ENCODE measurements at regions not wholly inside any gene's neighbourhood (a gene's known extent, or its start where the extent isn't known, plus 50 kb on each side); places are given as distances from the start of the nearest gene placed in this dataset.

DNA sequence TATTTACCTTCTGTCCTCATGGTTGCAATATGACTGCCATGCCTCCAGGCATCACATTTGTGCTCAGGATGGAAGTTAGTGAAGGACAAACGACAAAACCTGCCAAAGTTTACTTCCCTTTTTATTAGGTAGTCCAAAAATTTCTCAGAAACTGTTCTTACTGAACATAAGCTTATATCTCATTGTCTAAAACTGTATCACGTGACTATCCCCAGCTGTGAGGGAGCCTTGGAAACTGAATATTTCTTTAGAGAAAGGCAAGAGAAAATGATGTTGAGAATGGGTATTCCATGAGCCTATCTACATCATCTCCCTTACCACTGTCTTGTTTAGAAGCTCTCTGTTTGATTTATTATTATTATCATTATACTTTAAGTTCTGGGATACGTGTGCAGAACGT lies 169.1 kb upstream of the ADRA1D start:
- TF ChIP-seq, protein P1, sequence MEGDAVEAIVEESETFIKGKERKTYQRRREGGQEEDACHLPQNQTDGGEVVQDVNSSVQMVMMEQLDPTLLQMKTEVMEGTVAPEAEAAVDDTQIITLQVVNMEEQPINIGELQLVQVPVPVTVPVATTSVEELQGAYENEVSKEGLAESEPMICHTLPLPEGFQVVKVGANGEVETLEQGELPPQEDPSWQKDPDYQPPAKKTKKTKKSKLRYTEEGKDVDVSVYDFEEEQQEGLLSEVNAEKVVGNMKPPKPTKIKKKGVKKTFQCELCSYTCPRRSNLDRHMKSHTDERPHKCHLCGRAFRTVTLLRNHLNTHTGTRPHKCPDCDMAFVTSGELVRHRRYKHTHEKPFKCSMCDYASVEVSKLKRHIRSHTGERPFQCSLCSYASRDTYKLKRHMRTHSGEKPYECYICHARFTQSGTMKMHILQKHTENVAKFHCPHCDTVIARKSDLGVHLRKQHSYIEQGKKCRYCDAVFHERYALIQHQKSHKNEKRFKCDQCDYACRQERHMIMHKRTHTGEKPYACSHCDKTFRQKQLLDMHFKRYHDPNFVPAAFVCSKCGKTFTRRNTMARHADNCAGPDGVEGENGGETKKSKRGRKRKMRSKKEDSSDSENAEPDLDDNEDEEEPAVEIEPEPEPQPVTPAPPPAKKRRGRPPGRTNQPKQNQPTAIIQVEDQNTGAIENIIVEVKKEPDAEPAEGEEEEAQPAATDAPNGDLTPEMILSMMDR (conservative IDR thresholded peaks at IDR 0.05) = no peak
- Histone ChIP-seq H2BK5ac (ENCODE audit: insufficient read length, low read length) (no peak overlapping the region), H3K4me2 (ENCODE audit: insufficient read depth, insufficient read length, low read length) (no peak overlapping the region), H3T11ph (ENCODE audit: low read length) (no peak overlapping the region), H2BK12ac (ENCODE audit: insufficient read length, low read depth, low read length) (no peak overlapping the region), H4K5ac (ENCODE audit: insufficient read length, low read depth, low read length) (no peak overlapping the region), H2BK15ac (ENCODE audit: low read depth, low read length) (no peak overlapping the region), H3K9me3 (ENCODE audit: control insufficient read depth, low read depth, low read length) (no peaks in the 10 kb centered on the region), H3K23me2 (ENCODE audit: insufficient read length, low read depth, low read length, poor library complexity, severe bottlenecking) (no peaks in the 10 kb centered on the region), H3K9ac (ENCODE audit: extremely low read depth, insufficient read length, low read length) (no peak overlapping the region), H4K8ac (replicated peaks; ENCODE audit: insufficient read length, low read depth, low read length) (no peak overlapping the region), H3K4ac (ENCODE audit: low read depth, low read length) (no peak overlapping the region), H3K79me2 (ENCODE audit: insufficient read depth, low read length) (no peaks in the 10 kb centered on the region), H3K56ac (ENCODE audit: insufficient read length, low read depth, low read length) (no peak overlapping the region), H2BK120ac (ENCODE audit: low read depth, low read length, poor library complexity, severe bottlenecking) (no peak overlapping the region), H4K91ac (ENCODE audit: insufficient read length, low read depth, low read length) (no peak overlapping the region), H3K4me1 (ENCODE audit: insufficient read depth, low read length) (no peaks in the 10 kb centered on the region), H4K20me1 (ENCODE audit: control insufficient read depth, insufficient read depth, insufficient read length) (no peaks in the 10 kb centered on the region), H3K14ac (ENCODE audit: insufficient read depth, low read length) (no peak overlapping the region), H3K18ac (ENCODE audit: insufficient read length, low read depth, low read length) (no peak overlapping the region), H2BK20ac (ENCODE audit: low read depth, low read length, poor library complexity, severe bottlenecking) (no peak overlapping the region), H2AK5ac (ENCODE audit: insufficient read length, low read length) (no peak overlapping the region), H3K27ac (ENCODE audit: insufficient read length, low read depth, low read length) (no peak overlapping the region), H3K23ac (ENCODE audit: insufficient read length, low read depth, low read length) (no peak overlapping the region), H3K27me3 (ENCODE audit: insufficient read depth, low read length) (no peaks in the 10 kb centered on the region), H3K79me1 (ENCODE audit: insufficient read depth, low read depth, low read length, poor library complexity, severe bottlenecking) (no peaks in the 10 kb centered on the region), H2AFZ (ENCODE audit: low read length) (no peak overlapping the region)
- H3K27ac Mint-ChIP-seq = no peak overlapping the region
- no peaks in the 10 kb centered on the region for H3K4me1 Mint-ChIP-seq
- peaks cover 0 to 2% (median 0%) of the 10 kb centered on the region in 3 experiments; a peak in 1 of 7 replicates for H3K36me3 Mint-ChIP-seq (ENCODE audit: insufficient read depth in 1 of 3, low read depth in 3 of 3)
- no CpG with 5 or more reads among the region's 4 CpGs for WGBS (ENCODE audit: extremely low coverage, insufficient read length, low lambda C conversion rate)
- H3K9me3 Mint-ChIP-seq = peaks cover 12 to 24% of the 10 kb centered on the region in 2 experiments
- H3K27me3 Mint-ChIP-seq (ENCODE audit: low read depth) = peaks cover 2% of the 10 kb centered on the region; the same call in 1 of the 2 replicates
- DNase-seq = no peak
- H3K4me3 Mint-ChIP-seq = no peak overlapping the region

Measured in H9 (cell line).